Neural progenitor cell (in vitro differentiated cells): ENCODE measurements at regions not wholly inside any gene's neighbourhood (a gene's known extent, or its start where the extent isn't known, plus 50 kb on each side); places are given as distances from the start of the nearest gene placed in this dataset.

Experiments used
- CTCF ChIP-seq: fragments of 200-600 bp; sonication (generic); IDR thresholded peaks from 2 replicates; pipeline ENCODE4 v1.5.1; 2017; ENCODE audit warnings: antibody characterized with exemption, mild to moderate bottlenecking
- EZH2 ChIP-seq: fragments of 200-600 bp; sonication (generic); IDR thresholded peaks from 2 replicates; pipeline ENCODE4 v1.6.1; 2017; ENCODE audit warnings: antibody characterized with exemption, mild to moderate bottlenecking, moderate library complexity
- EZH2phosphoT487 ChIP-seq: fragments of 200-600 bp; sonication (generic); IDR thresholded peaks from 2 replicates; pipeline ENCODE4 v1.6.1; 2017; ENCODE audit warnings: antibody characterized with exemption

- TF ChIP-seq CTCF (no peak), EZH2 (no peak), EZH2phosphoT487 (no peak)
Observed at GRCh38 chr14:71321574-71322315, 414.5 kb downstream of the PCNX1 start.
